ENCODE measurements at regions not wholly inside any gene's neighbourhood (a gene's known extent, or its start where the extent isn't known, plus 50 kb on each side); places are given as distances from the start of the nearest gene placed in this dataset.

DNA sequence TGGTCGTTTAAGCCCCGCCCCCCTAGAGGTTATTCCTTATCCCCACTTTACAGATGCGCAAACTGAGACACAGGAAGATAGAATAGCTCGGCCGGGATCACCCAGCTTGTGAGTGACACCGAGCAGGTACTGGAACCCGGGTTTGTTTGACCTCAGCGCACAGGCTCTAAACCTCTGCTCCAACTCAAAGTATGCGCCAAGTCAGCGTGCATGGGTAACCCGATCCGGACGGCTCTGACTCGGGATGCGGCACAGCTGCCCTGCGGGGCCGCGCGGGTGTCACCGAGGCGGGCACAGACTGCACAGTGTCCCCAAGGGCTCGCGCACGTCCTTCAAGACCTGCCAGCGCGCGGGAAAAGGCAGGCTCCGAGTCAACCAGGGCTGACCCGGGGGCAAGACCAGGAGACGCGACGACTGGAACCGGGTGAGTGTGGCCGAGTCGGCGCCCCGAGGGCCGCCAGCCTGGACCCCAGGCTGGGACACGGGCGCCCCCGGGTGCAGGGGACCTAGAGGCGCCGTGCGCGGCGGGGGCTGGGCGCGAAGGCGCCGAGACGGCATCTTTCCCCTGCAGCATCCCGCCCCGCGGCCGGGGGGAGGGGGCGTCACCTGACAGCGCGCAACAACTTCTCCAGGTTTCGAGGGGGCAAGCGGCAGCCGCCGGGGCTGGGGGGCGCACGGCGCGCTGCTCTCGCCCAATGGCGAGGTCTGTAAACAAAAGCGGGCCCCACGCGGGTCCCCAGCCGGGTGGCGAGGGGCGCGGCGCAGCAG, 101.9 kb upstream of the SOD1 start:
- Histone ChIP-seq H3K9me3 (no peaks in the 10 kb centered on the region), H3K36me3 (no peaks in the 10 kb centered on the region), H3K27ac (no peak overlapping the region), H3K4me3 (peak overlapping the region in 2 of 4 donors; percentile 44 to 56), H3K27me3 (peaks cover 0 to 5% (median 5%) of the 10 kb centered on the region in 4 donors), H3K4me1 (no peaks in the 10 kb centered on the region)
- TF ChIP-seq, protein P1, sequence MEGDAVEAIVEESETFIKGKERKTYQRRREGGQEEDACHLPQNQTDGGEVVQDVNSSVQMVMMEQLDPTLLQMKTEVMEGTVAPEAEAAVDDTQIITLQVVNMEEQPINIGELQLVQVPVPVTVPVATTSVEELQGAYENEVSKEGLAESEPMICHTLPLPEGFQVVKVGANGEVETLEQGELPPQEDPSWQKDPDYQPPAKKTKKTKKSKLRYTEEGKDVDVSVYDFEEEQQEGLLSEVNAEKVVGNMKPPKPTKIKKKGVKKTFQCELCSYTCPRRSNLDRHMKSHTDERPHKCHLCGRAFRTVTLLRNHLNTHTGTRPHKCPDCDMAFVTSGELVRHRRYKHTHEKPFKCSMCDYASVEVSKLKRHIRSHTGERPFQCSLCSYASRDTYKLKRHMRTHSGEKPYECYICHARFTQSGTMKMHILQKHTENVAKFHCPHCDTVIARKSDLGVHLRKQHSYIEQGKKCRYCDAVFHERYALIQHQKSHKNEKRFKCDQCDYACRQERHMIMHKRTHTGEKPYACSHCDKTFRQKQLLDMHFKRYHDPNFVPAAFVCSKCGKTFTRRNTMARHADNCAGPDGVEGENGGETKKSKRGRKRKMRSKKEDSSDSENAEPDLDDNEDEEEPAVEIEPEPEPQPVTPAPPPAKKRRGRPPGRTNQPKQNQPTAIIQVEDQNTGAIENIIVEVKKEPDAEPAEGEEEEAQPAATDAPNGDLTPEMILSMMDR (IDR thresholded peaks at IDR 0.05), result no peak
- FAIRE-seq (no peak), ATAC-seq (no peak), DNase-seq (peak in 3 of 6 donors; percentile 7 to 76 (median 57))
- intact Hi-C loops (cut with DNase I), result no loop called here
- 4 to 5% methylated on average over 54 to 76 of the region's 76 CpGs for WGBS, 2 donors

GRCh38 chr21:31556662-31557061, 102.8 kb upstream of the SOD1 start:
- 56 to 76% methylated on average over 3 of the region's 3 CpGs for WGBS, 2 donors
- TF ChIP-seq, protein P1 (IDR thresholded peaks at IDR 0.05), result no peak
- FAIRE-seq (no peak), ATAC-seq (no peak), DNase-seq (no peak)
- Histone ChIP-seq H3K9me3 (no peaks in the 10 kb centered on the region), H3K4me1 (no peaks in the 10 kb centered on the region), H3K27me3 (peaks cover 0 to 5% (median 5%) of the 10 kb centered on the region in 4 donors), H3K36me3 (no peaks in the 10 kb centered on the region), H3K27ac (no peak overlapping the region), H3K4me3 (no peak overlapping the region)
- intact Hi-C loops (cut with DNase I), result no loop called here

- Histone ChIP-seq H3K4me1 (no peaks in the 10 kb centered on the region), H3K4me3 (no peak overlapping the region), H3K9me3 (no peaks in the 10 kb centered on the region), H3K27ac (no peak overlapping the region), H3K36me3 (no peaks in the 10 kb centered on the region), H3K27me3 (peaks cover 0 to 5% (median 5%) of the 10 kb centered on the region in 4 donors)
- 63 to 67% methylated on average over 9 of the region's 9 CpGs for WGBS, 2 donors
- intact Hi-C loops (cut with DNase I), result no loop called here
- TF ChIP-seq, protein P1 (IDR thresholded peaks at IDR 0.05), result no peak
- ATAC-seq, result no peak
- FAIRE-seq, result no peak
- no peak for DNase-seq
Observed at GRCh38 chr21:31555741-31556191, 103.7 kb upstream of the SOD1 start.

GRCh38 chr21:31554511-31555022, 104.9 kb upstream of the SOD1 start:
- DNase-seq (no peak), FAIRE-seq (no peak), ATAC-seq (no peak)
- Histone ChIP-seq H3K9me3 (no peaks in the 10 kb centered on the region), H3K36me3 (no peaks in the 10 kb centered on the region), H3K27me3 (peaks cover 0 to 5% (median 5%) of the 10 kb centered on the region in 4 donors), H3K27ac (no peak overlapping the region), H3K4me1 (no peaks in the 10 kb centered on the region), H3K4me3 (no peak overlapping the region)
- intact Hi-C loops (cut with DNase I), result no loop called here
- WGBS, 2 donors, result 52 to 58% methylated on average over 7 of the region's 7 CpGs
- TF ChIP-seq, protein P1 (IDR thresholded peaks at IDR 0.05), result no peak

- Histone ChIP-seq H3K27me3 (peaks cover 0 to 5% (median 5%) of the 10 kb centered on the region in 4 donors), H3K36me3 (no peaks in the 10 kb centered on the region), H3K27ac (no peak overlapping the region), H3K9me3 (no peaks in the 10 kb centered on the region), H3K4me1 (no peaks in the 10 kb centered on the region), H3K4me3 (no peak overlapping the region)
- TF ChIP-seq, protein P1 (IDR thresholded peaks at IDR 0.05), result no peak
- intact Hi-C loops (cut with DNase I), result no loop called here
- FAIRE-seq (no peak), ATAC-seq (no peak), DNase-seq (no peak)
- WGBS, 2 donors, result 31 to 43% methylated on average over 4 of the region's 4 CpGs
Observed at GRCh38 chr21:31553926-31554325, 105.6 kb upstream of the SOD1 start.
